ENCODE measurements at regions not wholly inside any gene's neighbourhood (a gene's known extent, or its start where the extent isn't known, plus 50 kb on each side); places are given as distances from the start of the nearest gene placed in this dataset.

GRCh38 chr4:96247096-96247495 lies 407.2 kb downstream of the PDHA2 start:
- no peak for TF ChIP-seq POLR2A (IDR thresholded peaks at IDR 0.05)
- no peak for TF ChIP-seq CTCF (IDR thresholded peaks at IDR 0.05)
